B cell (primary cell): ENCODE measurements at regions not wholly inside any gene's neighbourhood (a gene's known extent, or its start where the extent isn't known, plus 50 kb on each side); places are given as distances from the start of the nearest gene placed in this dataset.

ENCODE experiments used
- ATAC-seq: fragments of 200-7000 bp; cut with Tn5 transposase; one replicate; pipeline ENCODE4 v1.10.0; 2021; ENCODE audit warnings: low read depth, mild to moderate bottlenecking, moderate number of reproducible peaks, moderate library complexity
- CTCF ChIA-PET: fragments of 350-600 bp; sonication (Branson Sonifier 250); formaldehyde crosslinking; loops from one replicate; lab custom pipeline; 2021; ENCODE audit warnings: antibody characterized with exemption, inconsistent platforms; lab: Charles Lee
- POLR2A ChIA-PET: fragments of 350-600 bp; sonication (Branson Sonifier 250); formaldehyde crosslinking; loops from one replicate; lab custom pipeline; 2021; ENCODE audit warnings: antibody characterized with exemption; lab: Charles Lee
- DNase-seq: peaks from one replicate; pipeline ENCODE4 v3.0.0; 2013
- H2AFZ ChIP-seq: 2 replicates; pipeline ENCODE4 v1.6.1; 2012; ENCODE audit warnings: mild to moderate bottlenecking, low read depth, low read length; ENCODE audit not compliant: insufficient read depth, poor library complexity, severe bottlenecking
- H3K27ac ChIP-seq, 2 donors: 1 replicate in 1 of 2; 2 replicates in 1 of 2; pipeline ENCODE4 v1.5.1; 2012 to 2013; ENCODE audit warnings: low read length in 2 of 2, mild to moderate bottlenecking in 2 of 2, moderate library complexity in 1 of 2
- H3K27me3 ChIP-seq, 4 experiments: fragments of 200-600 bp in 1 of 4; sonication (generic) in 1 of 4; replicated peaks in 1 of 4; 1 replicate in 2 of 4; 2 replicates in 2 of 4; pipeline versions ENCODE4 v1.6.1 to v1.7.0; 2013 to 2016; ENCODE audit warnings: low read length in 3 of 4, mild to moderate bottlenecking in 2 of 4, mixed read lengths in 1 of 4, moderate library complexity in 1 of 4; ENCODE audit not compliant: insufficient read depth in 4 of 4, control insufficient read depth in 3 of 4; ENCODE audit errors: control extremely low read depth in 1 of 4
- H3K36me3 ChIP-seq, 2 experiments: replicated peaks in 1 of 2; 1 replicate in 1 of 2; 2 replicates in 1 of 2; pipeline versions ENCODE4 v1.6.1 to v1.7.1; 2013; ENCODE audit warnings: low read length in 1 of 2; ENCODE audit not compliant: insufficient read depth in 2 of 2, control insufficient read depth in 1 of 2; ENCODE audit errors: control extremely low read depth in 1 of 2, extremely low read depth in 1 of 2
- H3K4me1 ChIP-seq, 2 donors: fragments of 200-600 bp in 1 of 2; sonication (generic) in 1 of 2; 1 replicate in 1 of 2; 2 replicates in 1 of 2; pipeline versions ENCODE4 v1.5.1 to v1.6.1; 2013 to 2017; ENCODE audit warnings: low read length in 2 of 2; ENCODE audit not compliant: control insufficient read depth in 2 of 2, insufficient read depth in 2 of 2
- H3K4me2 ChIP-seq: replicated peaks from 2 replicates; pipeline ENCODE3; 2012; ENCODE audit warnings: mild to moderate bottlenecking, low read depth, low read length; ENCODE audit not compliant: poor library complexity, severe bottlenecking
- H3K4me3 ChIP-seq, 5 experiments: fragments of 200-600 bp in 1 of 5; sonication (generic) in 1 of 5; 1 replicate in 3 of 5; 2 replicates in 2 of 5; pipeline versions ENCODE4 v1.5.1 to v1.7.0; 2011 to 2016; ENCODE audit warnings: low read length in 4 of 5, mild to moderate bottlenecking in 4 of 5, low read depth in 2 of 5, control low read depth in 1 of 5, moderate library complexity in 1 of 5; ENCODE audit not compliant: insufficient read depth in 1 of 5; ENCODE audit errors: control extremely low read depth in 1 of 5, extremely low read depth in 1 of 5
- H3K79me2 ChIP-seq: fragments of 200-600 bp; sonication (generic); one replicate; pipeline ENCODE4 v1.6.0; 2016; ENCODE audit warnings: low read length; ENCODE audit not compliant: control insufficient read depth, insufficient read depth
- H3K9ac ChIP-seq: fragments of 200-600 bp; sonication (generic); 2 replicates; pipeline ENCODE4 v1.6.1; 2017; ENCODE audit warnings: mild to moderate bottlenecking, low read length, moderate library complexity
- H3K9me3 ChIP-seq, 3 donors: one replicate each; pipeline versions ENCODE4 v1.6.1 to v1.7.1; 2013; ENCODE audit warnings: low read length in 2 of 3; ENCODE audit not compliant: control insufficient read depth in 2 of 3, insufficient read depth in 1 of 3; ENCODE audit errors: control extremely low read depth in 1 of 3
- H4K20me1 ChIP-seq: 2 replicates; pipeline ENCODE4 v1.6.0; 2012; ENCODE audit warnings: mild to moderate bottlenecking, low read length; ENCODE audit not compliant: insufficient read depth, control insufficient read depth, poor library complexity, severe bottlenecking
- H3K27ac Mint-ChIP-seq: one replicate; pipeline ENCODE4 v1.8.0; 2021; ENCODE audit warnings: mixed read lengths
- H3K27me3 Mint-ChIP-seq: one replicate; pipeline ENCODE4 v1.8.0; 2021; ENCODE audit warnings: mixed read lengths
- H3K4me1 Mint-ChIP-seq: one replicate; pipeline ENCODE4 v1.8.0; 2021; ENCODE audit warnings: mixed read lengths
- H3K4me3 Mint-ChIP-seq: one replicate; pipeline ENCODE4 v1.8.0; 2021; ENCODE audit warnings: mixed read lengths
- H3K9me3 Mint-ChIP-seq: one replicate; pipeline ENCODE4 v1.8.0; 2022; ENCODE audit warnings: mixed read lengths; ENCODE audit not compliant: insufficient read depth
- EZH2 ChIP-seq: IDR thresholded peaks from 2 replicates; pipeline ENCODE4 v1.6.1; 2012; ENCODE audit warnings: borderline replicate concordance, low read depth, mild to moderate bottlenecking, moderate library complexity, low read length; ENCODE audit not compliant: insufficient read depth, poor library complexity, severe bottlenecking
- WGBS: methylation state at CpG from one replicate; pipeline ENCODE4 v1.1.5; 2013; ENCODE audit warnings: missing lambda C conversion rate; ENCODE audit not compliant: insufficient coverage; 5-methylcytosine and 5-hydroxymethylcytosine counted together
- intact Hi-C: fragments of 100-400 bp; cut with micrococcal nuclease; formaldehyde crosslinking; loops from one replicate; pipeline ENCODE4 v1.10.0; 2022
- TF ChIP-seq, protein P1 (sequence below): fragments of 200-600 bp; IDR thresholded peaks from one replicate; pipeline ENCODE4 v1.8.0; 2022; ENCODE audit warnings: antibody characterized with exemption, mild to moderate bottlenecking

GRCh38 chrX:125404667-125405160 is 85.0 kb downstream of the TEX13C start:
- no peaks in the 10 kb centered on the region for H3K4me1 Mint-ChIP-seq
- 0% methylated on average over 1 of the region's 1 CpG for WGBS
- Histone ChIP-seq H4K20me1 (no peaks in the 10 kb centered on the region), H3K4me1 (no peaks in the 10 kb centered on the region), H3K4me3 (no peak overlapping the region), H3K79me2 (no peaks in the 10 kb centered on the region), H3K27ac (no peak overlapping the region), H3K36me3 (no peaks in the 10 kb centered on the region), H2AFZ (no peak overlapping the region), H3K9me3 (no peaks in the 10 kb centered on the region), H3K4me2 (no peak overlapping the region), H3K9ac (no peak overlapping the region), H3K27me3 (no peaks in the 10 kb centered on the region)
- intact Hi-C loops = no loop called here
- no peak for TF ChIP-seq EZH2
- TF ChIP-seq, protein P1, sequence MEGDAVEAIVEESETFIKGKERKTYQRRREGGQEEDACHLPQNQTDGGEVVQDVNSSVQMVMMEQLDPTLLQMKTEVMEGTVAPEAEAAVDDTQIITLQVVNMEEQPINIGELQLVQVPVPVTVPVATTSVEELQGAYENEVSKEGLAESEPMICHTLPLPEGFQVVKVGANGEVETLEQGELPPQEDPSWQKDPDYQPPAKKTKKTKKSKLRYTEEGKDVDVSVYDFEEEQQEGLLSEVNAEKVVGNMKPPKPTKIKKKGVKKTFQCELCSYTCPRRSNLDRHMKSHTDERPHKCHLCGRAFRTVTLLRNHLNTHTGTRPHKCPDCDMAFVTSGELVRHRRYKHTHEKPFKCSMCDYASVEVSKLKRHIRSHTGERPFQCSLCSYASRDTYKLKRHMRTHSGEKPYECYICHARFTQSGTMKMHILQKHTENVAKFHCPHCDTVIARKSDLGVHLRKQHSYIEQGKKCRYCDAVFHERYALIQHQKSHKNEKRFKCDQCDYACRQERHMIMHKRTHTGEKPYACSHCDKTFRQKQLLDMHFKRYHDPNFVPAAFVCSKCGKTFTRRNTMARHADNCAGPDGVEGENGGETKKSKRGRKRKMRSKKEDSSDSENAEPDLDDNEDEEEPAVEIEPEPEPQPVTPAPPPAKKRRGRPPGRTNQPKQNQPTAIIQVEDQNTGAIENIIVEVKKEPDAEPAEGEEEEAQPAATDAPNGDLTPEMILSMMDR = no peak
- H3K9me3 Mint-ChIP-seq = no peaks in the 10 kb centered on the region
- POLR2A ChIA-PET = no interaction called here
- DNase-seq = no peak
- H3K27me3 Mint-ChIP-seq = no peaks in the 10 kb centered on the region
- CTCF ChIA-PET = no interaction called here
- H3K4me3 Mint-ChIP-seq = no peak overlapping the region
- H3K27ac Mint-ChIP-seq = no peak overlapping the region
- no peak for ATAC-seq

- no peaks in the 10 kb centered on the region for H4K20me1 ChIP-seq
- Mint-ChIP-seq H3K27me3 (no peaks in the 10 kb centered on the region), H3K4me1 (no peaks in the 10 kb centered on the region), H3K27ac (no peak overlapping the region), H3K9me3 (no peaks in the 10 kb centered on the region), H3K4me3 (no peak overlapping the region)
- CTCF ChIA-PET = no interaction called here
- no peaks in the 10 kb centered on the region for H3K9me3 ChIP-seq
- intact Hi-C loops = no loop called here
- no peak overlapping the region for H3K9ac ChIP-seq
- DNase-seq (no peak), ATAC-seq (no peak)
- no CpG with 5 or more reads among the region's 2 CpGs for WGBS
- H3K79me2 ChIP-seq = no peaks in the 10 kb centered on the region
- H3K4me2 ChIP-seq = no peak overlapping the region
- no peaks in the 10 kb centered on the region for H3K27me3 ChIP-seq
- H2AFZ ChIP-seq = no peak overlapping the region
- POLR2A ChIA-PET = no interaction called here
- H3K4me1 ChIP-seq = no peaks in the 10 kb centered on the region
- TF ChIP-seq EZH2 = no peak
- TF ChIP-seq, protein P1 = no peak
- no peaks in the 10 kb centered on the region for H3K36me3 ChIP-seq
- no peak overlapping the region for H3K4me3 ChIP-seq
- H3K27ac ChIP-seq = no peak overlapping the region
Measured at GRCh38 chrX:125405339-125405738, 85.7 kb downstream of the TEX13C start.
